IPS DF 4.7 (cell line): ENCODE measurements at regions not wholly inside any gene's neighbourhood (a gene's known extent, or its start where the extent isn't known, plus 50 kb on each side); places are given as distances from the start of the nearest gene placed in this dataset.
"Not testable (repeated sequence)": the region's sequence is repeated elsewhere in the genome, so short reads cannot be mapped to it uniquely, and the experiment has no call there.

Experiments
- DNase-seq: peaks from one replicate; pipeline ENCODE4 v3.0.0-alpha.2; 2013; ENCODE audit warnings: low spot score; ENCODE audit errors: extremely low read depth

DNA sequence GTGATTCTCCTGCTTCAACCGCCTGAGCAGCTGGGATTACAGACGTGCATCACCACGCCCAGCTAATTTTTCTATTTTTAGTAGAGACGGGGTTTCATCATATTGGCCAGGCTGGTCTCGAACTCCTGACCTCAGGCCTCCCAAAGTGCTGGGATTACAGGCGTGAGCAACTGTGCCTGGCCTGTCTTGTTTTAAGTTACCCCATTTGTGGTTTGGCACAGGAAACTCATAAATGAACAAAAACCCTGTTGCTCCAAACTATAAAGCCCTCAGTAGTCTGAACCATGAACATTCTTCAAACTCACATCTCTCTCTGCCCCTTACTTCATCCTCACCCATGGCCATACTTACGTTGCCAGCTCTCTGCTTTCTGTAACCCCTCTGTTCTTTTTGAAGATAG, 61.7 kb downstream of the RHOU start:
- DNase-seq, result not testable (repeated sequence)

DNA sequence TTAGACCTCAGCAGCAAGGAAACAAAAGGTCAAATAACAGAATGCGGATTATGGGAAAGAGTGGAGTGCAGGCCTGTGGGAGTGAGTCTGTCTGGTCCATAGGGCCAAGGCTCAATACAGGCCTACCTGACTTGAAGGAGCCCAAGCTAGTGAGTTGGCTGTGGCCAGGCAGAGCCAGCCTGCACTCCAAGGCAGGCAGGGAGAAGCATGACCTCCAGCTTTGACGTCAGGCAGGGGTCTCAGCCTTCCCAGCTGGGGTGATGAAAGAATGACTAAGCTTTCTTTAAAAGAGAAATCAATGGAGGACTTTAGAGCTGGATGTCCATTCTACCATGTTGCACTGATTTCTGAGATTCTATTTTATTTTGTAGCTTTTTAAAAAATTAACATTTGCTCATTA, 62.8 kb downstream of the RHOU start:
- DNase-seq, result no peak

DNA sequence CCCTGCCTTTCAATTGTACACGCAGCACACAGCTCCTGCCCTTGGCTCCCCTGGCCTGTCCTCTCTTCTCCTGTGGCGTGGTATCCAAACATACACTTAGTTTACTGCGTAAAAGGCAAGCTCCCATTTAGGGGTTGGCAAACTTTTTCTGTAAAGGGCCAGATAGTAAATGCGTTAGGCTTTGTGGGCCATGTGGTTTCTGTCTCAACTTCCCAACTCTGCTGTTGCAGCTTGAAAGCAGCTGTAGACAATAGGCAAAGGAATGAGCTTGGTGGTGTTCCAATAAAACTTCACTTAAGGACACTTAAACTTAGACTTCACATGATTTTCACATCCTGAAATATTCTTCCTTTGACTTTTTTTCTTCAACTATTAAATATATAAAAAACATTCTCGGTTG, 63.3 kb downstream of the RHOU start:
- no peak for DNase-seq

- no peak for DNase-seq
These were observed 64.6 kb downstream of the RHOU start for GRCh38 chr1:228799924-228800323.

GRCh38 chr1:228801068-228801467, 65.8 kb downstream of the RHOU start:
- DNase-seq, result no peak

DNA sequence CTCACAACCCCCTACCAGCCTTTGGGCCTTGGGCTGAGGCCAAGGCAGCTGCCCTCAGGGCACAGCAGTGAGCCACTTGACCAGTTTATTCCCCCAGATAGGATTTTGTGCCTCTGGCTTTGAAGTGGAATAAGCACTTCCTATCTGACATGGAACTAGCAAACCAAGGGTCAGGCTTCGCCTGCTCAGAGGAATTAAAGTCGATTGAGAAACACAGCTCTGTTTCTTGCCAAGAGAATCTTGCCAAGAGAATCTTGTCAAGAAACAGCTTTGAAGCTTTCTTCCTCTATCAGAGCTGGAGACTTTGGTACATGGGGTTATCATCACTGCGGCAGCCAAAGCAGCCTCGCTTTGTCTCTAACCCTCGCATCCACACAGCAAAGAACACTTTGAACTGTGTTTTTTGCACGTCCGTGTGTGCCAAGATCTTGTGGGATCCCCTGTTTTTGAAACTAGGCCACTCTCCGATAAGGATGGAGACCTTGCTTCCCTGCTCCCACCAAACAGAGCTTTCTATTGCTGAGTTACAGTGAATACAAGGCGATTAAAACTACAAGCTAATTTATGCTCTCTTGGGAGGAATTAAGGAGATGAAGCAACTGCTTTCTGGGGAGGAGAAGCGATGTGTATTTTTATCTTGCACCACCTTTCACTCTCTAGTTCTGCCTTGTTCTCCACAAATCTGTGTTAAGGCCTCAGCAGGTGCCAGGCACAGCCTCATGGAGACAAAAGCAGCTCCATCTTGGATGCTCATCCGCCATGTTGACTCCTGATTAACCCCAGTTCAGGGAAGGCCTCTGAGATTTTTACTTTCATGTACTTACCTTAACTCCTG, 67.3 kb downstream of the RHOU start:
- no peak for DNase-seq

- no peak for DNase-seq
These were observed 68.1 kb downstream of the RHOU start for GRCh38 chr1:228803421-228803820.

DNA sequence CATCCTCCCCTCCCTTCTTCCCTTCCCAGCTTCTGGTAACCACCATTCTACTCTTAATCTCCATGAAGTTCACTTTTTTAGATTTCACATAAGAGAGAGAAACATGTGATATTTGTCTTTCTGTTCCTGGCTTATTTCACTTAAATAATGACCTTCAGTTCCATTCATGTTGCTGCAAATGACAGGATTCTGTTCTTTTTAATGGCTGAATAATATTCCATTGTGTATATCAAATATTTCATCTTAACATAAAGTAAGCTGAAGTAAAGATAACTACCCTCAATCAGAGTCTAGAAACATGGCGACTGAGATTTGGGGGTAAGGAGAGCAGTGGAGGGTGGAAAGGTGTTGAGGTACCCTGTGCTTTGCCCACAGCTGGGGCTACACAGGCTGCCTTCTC, 68.9 kb downstream of the RHOU start:
- no peak for DNase-seq

GRCh38 chr1:228804640-228805413, 69.5 kb downstream of the RHOU start:
- no peak for DNase-seq

DNA sequence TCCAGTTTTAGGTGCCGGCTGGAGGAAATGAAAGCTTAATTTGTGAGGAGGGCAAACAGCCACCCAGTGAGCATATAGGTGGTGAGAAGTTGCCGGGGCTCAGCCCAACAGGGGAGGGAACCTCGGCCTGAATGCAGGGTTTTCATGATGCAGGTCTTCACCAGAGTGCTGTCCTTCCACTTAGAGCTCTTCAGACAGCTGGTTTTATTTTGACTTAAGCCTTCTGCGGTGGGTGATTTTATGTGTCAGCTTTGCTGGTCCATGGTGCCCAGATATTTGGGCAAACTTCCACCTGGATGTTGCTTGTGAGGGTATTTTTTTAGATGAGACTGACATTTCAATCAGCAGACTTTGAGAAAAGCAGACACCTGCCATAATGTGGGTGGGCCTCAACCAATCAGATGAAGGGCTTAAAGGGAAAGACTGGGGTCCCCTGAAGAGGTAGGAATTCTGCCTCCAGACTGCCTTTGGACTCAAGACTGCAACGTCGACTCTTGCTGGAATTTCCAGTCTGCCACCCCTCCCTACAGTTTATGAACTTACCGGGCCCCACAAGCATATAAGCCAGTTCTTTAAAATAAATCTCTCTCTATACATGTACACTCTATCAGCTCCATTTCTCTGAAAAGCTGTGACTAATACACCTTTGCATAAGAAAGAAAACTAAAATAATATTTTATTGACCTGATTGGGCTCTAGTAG, 72.8 kb downstream of the RHOU start:
- DNase-seq, result no peak

DNA sequence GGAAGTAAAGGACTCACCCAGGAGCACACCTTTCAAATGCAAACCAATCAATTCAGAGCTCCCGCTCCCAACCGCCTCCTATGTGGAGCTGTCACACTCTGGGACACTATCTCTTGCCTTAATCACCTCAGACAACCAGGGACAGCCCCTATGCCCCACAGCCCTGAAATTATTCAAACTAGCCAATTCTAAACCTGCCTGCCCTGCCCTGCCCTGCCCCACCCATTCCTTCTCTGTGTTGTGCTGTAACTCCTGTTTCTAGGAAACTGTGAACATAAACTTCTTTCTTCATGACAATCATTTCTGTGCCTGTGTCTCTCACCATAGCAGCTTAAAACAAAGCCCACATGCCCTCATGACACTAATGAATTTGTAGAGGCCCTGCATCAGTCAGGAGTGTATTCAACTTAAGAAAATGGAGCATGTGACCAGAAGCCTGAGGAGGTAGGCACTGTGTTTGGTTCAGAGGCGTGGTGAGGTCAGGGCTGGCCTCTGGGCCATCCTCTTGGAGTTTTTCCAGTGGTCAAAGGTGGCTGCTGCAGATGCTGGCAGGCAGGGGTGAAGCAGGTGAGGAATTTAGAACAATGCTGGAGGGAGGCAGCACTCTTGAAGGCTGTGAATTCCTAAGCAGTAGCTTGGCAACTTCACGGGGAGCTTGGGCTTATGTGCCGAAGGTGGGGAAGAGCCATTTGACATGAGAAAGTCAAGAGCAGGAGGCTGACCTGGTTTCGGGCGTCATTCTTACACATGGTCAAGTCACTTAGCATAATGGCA, 74.5 kb downstream of the RHOU start:
- DNase-seq, result no peak

DNA sequence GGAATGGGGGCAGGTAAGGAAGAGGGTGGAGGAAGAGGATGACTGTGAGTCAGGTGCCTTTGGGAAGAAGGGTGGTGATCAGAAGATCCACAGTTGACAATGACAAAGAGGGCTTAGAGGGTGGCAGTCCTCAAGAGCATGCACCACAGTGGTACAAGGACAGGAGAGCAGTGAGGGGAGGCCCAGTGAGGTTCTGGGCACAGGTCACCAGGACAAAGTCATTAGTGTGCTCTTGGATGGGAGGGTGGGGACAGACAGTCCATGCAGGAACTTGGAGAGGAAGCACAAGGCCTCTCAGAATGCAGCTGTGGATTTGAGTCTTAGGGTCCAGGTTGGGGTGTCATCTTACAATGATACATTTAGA, 75.1 kb downstream of the RHOU start:
- no peak for DNase-seq

- no peak for DNase-seq
These were observed 75.8 kb downstream of the RHOU start for GRCh38 chr1:228810878-228811711.

DNA sequence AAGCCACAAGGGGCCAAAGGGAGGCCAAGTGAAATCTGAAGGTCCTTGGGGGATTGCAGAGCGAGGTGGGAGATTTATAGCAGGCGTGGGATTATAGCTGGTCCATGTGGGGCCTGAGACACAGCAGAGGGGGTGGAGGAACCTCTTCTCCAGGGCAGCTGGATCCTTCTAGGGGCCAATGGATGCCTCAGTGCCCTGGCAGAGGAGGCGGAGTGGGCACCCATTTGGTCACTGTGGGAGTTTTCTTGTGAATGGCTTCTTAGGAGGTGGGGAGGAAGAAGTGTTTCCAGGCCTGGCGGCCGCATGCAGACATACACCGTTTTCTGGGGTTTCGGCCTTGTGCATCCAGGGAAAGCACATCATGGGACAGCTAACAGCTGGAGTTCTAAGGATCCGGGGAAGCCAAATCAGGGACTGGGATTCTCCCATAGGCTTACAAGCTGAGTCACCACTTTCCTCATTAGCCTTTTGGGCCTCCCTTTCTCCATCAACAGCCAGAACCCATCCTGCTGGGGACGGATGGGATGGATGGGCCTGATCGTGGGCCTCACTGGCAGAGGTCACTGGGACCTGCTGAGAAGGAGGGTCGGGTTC, 76.5 kb downstream of the RHOU start:
- DNase-seq, result no peak

GRCh38 chr1:228812961-228813360, 77.7 kb downstream of the RHOU start:
- no peak for DNase-seq

- DNase-seq, result no peak
These were observed 78.9 kb downstream of the RHOU start for GRCh38 chr1:228814176-228814575.

DNA sequence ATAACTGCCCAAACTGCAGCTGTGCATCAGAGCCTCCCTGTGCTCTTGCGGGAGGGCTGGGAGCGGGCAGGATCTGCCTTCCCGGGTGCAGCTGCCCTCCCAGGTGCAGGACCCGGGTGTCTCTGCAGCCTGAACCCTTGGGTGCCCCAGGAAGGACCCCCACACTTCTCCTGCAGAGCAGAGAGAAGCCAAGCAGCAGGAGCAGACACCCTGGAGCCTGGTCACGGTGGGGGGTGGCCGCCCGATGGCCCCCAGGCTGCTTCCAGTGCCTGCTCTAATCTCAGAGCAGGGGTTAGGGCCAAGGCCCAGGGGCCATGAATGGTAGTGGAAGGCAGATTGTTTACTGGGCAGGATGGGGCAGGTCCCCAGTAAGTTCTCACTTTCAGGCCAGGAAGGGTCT, 83.0 kb downstream of the RHOU start:
- no peak for DNase-seq

- no peak for DNase-seq
These were observed 83.8 kb downstream of the RHOU start for GRCh38 chr1:228818928-228819630.

DNA sequence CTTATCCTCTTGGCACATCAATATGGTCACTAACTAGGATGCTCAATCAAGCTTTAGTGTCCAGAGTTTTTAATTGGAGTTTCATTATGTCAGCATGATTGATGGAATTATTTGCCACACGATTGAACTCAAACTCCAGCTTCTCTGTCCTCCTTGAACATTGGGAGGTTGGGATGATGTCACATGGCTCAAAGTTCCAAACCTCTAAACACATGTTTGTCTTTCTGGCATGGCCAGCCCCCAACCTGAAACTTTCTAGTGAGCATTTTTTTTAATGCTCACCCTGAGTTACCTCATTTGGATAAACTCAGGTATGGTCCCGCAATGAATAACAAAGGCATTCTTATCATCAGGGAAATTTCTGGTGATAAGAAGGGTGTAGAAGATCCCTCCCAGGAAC, 86.0 kb downstream of the RHOU start:
- DNase-seq, result no peak

- no peak for DNase-seq
These were observed 87.9 kb downstream of the RHOU start for GRCh38 chr1:228823200-228823599.
